Osteoblast (primary cell): ENCODE measurements at regions not wholly inside any gene's neighbourhood (a gene's known extent, or its start where the extent isn't known, plus 50 kb on each side); places are given as distances from the start of the nearest gene placed in this dataset.

Experiments
- DNase-seq: peaks from one replicate; pipeline ENCODE4 v3.0.0; 2011; ENCODE audit warnings: low spot score, mixed read lengths; ENCODE audit not compliant: insufficient read length; ENCODE audit errors: missing footprints
- H2AFZ ChIP-seq: 2 replicates; pipeline ENCODE4 v1.6.0; 2011; ENCODE audit warnings: mild to moderate bottlenecking, low read length
- H3K27ac ChIP-seq: 2 replicates; pipeline ENCODE4 v1.5.1; 2011; ENCODE audit warnings: mild to moderate bottlenecking, low read depth, low read length, moderate library complexity
- H3K27me3 ChIP-seq: 2 replicates; pipeline ENCODE4 v1.6.0; 2012; ENCODE audit warnings: mild to moderate bottlenecking, control low read depth, inconsistent platforms, low read length, moderate library complexity; ENCODE audit not compliant: insufficient read depth
- H3K36me3 ChIP-seq: 2 replicates; pipeline ENCODE4 v1.5.1; 2011; ENCODE audit warnings: mild to moderate bottlenecking, low read length, control low read depth, moderate library complexity; ENCODE audit not compliant: insufficient read depth
- H3K4me1 ChIP-seq: 2 replicates; pipeline ENCODE4 v1.5.1; 2011; ENCODE audit warnings: mild to moderate bottlenecking, low read length, control low read depth, moderate library complexity; ENCODE audit not compliant: insufficient read depth
- H3K4me2 ChIP-seq: 2 replicates; pipeline ENCODE4 v1.6.0; 2011; ENCODE audit warnings: mild to moderate bottlenecking, low read length; ENCODE audit not compliant: insufficient read depth
- H3K4me3 ChIP-seq: fragments of 200-600 bp; sonication (generic); 3 replicates; pipeline ENCODE4 v1.5.1; 2012; ENCODE audit warnings: mild to moderate bottlenecking, low read length, inconsistent platforms; ENCODE audit not compliant: insufficient read depth
- H3K79me2 ChIP-seq: 2 replicates; pipeline ENCODE4 v1.6.0; 2012; ENCODE audit warnings: mild to moderate bottlenecking, low read length, control low read depth, inconsistent platforms; ENCODE audit not compliant: insufficient read depth
- H3K9me3 ChIP-seq: 2 replicates; pipeline ENCODE4 v1.5.1; 2011; ENCODE audit warnings: low read depth, low read length, control low read depth
- H4K20me1 ChIP-seq: 2 replicates; pipeline ENCODE4 v1.6.0; 2012; ENCODE audit warnings: mild to moderate bottlenecking, low read length, control low read depth; ENCODE audit not compliant: insufficient read depth
- TF ChIP-seq, protein P1 (sequence below): IDR thresholded peaks from 2 replicates; pipeline ENCODE4 v1.5.1; 2011; ENCODE audit warnings: mild to moderate bottlenecking, low read depth, low read length, moderate library complexity; ENCODE audit errors: extremely low read depth

DNA sequence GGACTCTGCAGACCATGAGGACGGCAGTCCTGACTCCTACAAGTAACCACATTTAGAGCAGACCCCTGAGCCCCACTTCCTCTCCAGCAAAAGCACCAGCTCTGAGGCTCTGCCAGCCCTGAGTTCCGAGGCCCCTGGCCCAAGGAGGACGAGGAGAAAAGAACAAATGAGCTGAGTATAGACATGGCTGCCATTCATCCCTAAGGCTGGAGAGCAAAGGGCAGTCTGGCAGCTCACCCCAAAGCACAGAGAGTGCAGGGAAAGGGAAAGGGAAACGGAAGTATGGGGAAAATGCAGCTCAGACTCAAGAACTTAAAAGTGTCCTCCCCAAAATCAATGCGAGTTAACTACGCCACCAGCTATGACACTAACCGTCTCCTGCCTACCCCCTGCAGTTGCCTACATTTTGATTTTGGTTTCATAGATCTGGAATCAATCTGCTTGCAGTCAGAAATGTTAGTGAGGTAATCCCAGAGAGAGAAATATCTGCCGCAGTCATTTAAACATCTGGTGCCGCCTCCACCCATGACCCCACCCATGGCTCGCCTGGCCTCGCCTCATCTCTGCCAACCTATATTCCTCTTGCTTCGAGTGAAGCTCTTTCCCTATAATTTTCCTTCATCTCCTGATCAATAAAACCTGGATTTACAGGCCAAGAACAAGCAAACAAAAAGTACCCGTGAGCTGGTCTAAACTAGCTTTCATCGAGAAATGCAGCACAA is 49.6 kb upstream of the AFDN start:
- Histone ChIP-seq H4K20me1 (no peaks in the 10 kb centered on the region), H3K36me3 (no peaks in the 10 kb centered on the region)

More for the DNA sequence above, 49.6 kb upstream of the AFDN start:
- Histone ChIP-seq H2AFZ (no peak overlapping the region), H3K4me3 (no peak overlapping the region), H3K27me3 (no peaks in the 10 kb centered on the region), H3K4me1 (no peaks in the 10 kb centered on the region), H3K9me3 (no peaks in the 10 kb centered on the region), H3K4me2 (no peak overlapping the region), H3K27ac (no peak overlapping the region), H3K79me2 (no peaks in the 10 kb centered on the region)
- TF ChIP-seq, protein P1, sequence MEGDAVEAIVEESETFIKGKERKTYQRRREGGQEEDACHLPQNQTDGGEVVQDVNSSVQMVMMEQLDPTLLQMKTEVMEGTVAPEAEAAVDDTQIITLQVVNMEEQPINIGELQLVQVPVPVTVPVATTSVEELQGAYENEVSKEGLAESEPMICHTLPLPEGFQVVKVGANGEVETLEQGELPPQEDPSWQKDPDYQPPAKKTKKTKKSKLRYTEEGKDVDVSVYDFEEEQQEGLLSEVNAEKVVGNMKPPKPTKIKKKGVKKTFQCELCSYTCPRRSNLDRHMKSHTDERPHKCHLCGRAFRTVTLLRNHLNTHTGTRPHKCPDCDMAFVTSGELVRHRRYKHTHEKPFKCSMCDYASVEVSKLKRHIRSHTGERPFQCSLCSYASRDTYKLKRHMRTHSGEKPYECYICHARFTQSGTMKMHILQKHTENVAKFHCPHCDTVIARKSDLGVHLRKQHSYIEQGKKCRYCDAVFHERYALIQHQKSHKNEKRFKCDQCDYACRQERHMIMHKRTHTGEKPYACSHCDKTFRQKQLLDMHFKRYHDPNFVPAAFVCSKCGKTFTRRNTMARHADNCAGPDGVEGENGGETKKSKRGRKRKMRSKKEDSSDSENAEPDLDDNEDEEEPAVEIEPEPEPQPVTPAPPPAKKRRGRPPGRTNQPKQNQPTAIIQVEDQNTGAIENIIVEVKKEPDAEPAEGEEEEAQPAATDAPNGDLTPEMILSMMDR: no peak
- peak; percentile 47 for DNase-seq
